ENCODE measurements at regions not wholly inside any gene's neighbourhood (a gene's known extent, or its start where the extent isn't known, plus 50 kb on each side); places are given as distances from the start of the nearest gene placed in this dataset.
"Not testable (repeated sequence)": the region's sequence is repeated elsewhere in the genome, so short reads cannot be mapped to it uniquely, and the experiment has no call there.

- POLR2A ChIA-PET (ENCODE audit: partially characterized antibody); DNase-seq (ENCODE audit: low read depth in 1 of 2, low spot score in 2 of 2); FAIRE-seq: not testable (repeated sequence)
Observed at GRCh38 chr18:49682803-49683190, 120.9 kb downstream of the LIPG start.

More at GRCh38 chr18:49682803-49683190, 120.9 kb downstream of the LIPG start:
- H2BK120ac ChIP-seq (replicated peaks; ENCODE audit: low read depth, low read length); H3K23ac ChIP-seq (ENCODE audit: insufficient read length); H3K14ac ChIP-seq (ENCODE audit: insufficient read length); H3K27me3 ChIP-seq (replicated peaks in 1 of 4; ENCODE audit: control insufficient read depth in 3 of 4, extremely low read depth in 1 of 4, insufficient read depth in 3 of 4, low read length in 3 of 4); H3K79me2 ChIP-seq (ENCODE audit: control insufficient read depth in 1 of 2, insufficient read depth in 2 of 2, low read length in 2 of 2); H2AFZ ChIP-seq (ENCODE audit: low read length); H3K9ac ChIP-seq (replicated peaks in 1 of 4; ENCODE audit: extremely low read depth in 1 of 4, low read depth in 3 of 4, low read length in 3 of 4); H4K5ac ChIP-seq (ENCODE audit: insufficient read length, low read depth, low read length); H3K27ac ChIP-seq (ENCODE audit: low read depth, low read length); H2BK20ac ChIP-seq (ENCODE audit: low read length); H3K4me2 ChIP-seq (ENCODE audit: insufficient read depth in 1 of 2, low read depth in 2 of 2, low read length in 2 of 2); H4K91ac ChIP-seq (replicated peaks; ENCODE audit: insufficient read length, low read length); H2BK12ac ChIP-seq (ENCODE audit: low read depth, low read length); H3K23me2 ChIP-seq (ENCODE audit: low read depth, low read length); H2BK5ac ChIP-seq (ENCODE audit: low read depth, low read length); H3K9me3 ChIP-seq (ENCODE audit: insufficient read depth in 2 of 2, low read depth in 1 of 2, low read length in 1 of 2); H3K18ac ChIP-seq (ENCODE audit: extremely low read depth, low read length); H3K4me1 ChIP-seq (replicated peaks in 1 of 4; ENCODE audit: control insufficient read depth in 3 of 4, insufficient read depth in 4 of 4, low read length in 3 of 4); H3K4ac ChIP-seq (replicated peaks; ENCODE audit: insufficient read length, low read depth, low read length); H3K36me3 ChIP-seq (ENCODE audit: control insufficient read depth in 2 of 4, insufficient read depth in 4 of 4, low read length in 3 of 4); H3K79me1 ChIP-seq (ENCODE audit: low read depth, low read length); H2BK15ac ChIP-seq (ENCODE audit: low read length); H3K56ac ChIP-seq (replicated peaks; ENCODE audit: insufficient read length, low read depth, low read length); H4K20me1 ChIP-seq (replicated peaks in 1 of 2; ENCODE audit: control insufficient read depth in 1 of 2, insufficient read depth in 2 of 2, low read length in 2 of 2); H3K4me3 ChIP-seq (ENCODE audit: extremely low read depth in 1 of 4, insufficient read depth in 2 of 4, low read depth in 3 of 4, low read length in 4 of 4); CTCF ChIA-PET (ENCODE audit: partially characterized antibody); H4K8ac ChIP-seq (ENCODE audit: extremely low read depth, insufficient read depth, low read length); H2AK5ac ChIP-seq (ENCODE audit: low read depth, low read length): not testable (repeated sequence)
- WGBS, 2 experiments (ENCODE audit: extremely low coverage in 1 of 2, insufficient coverage in 1 of 2, insufficient read length in 1 of 2, insufficient replicate concordance in 2 of 2, low coverage in 1 of 2, low lambda C conversion rate in 2 of 2, missing lambda C conversion rate in 1 of 2): 90% methylated on average over 3 of the region's 3 CpGs; no CpG with 5 or more reads in 1 of the 2 experiments

All from H1 (cell line).